Keratinocyte (primary cell): ENCODE measurements at regions not wholly inside any gene's neighbourhood (a gene's known extent, or its start where the extent isn't known, plus 50 kb on each side); places are given as distances from the start of the nearest gene placed in this dataset.

Source experiments
- DNase-seq: peaks from one replicate; pipeline ENCODE4 v3.0.0-alpha.2; 2011; ENCODE audit warnings: low read depth, missing footprints, low spot score
- FAIRE-seq: peaks from 2 replicates; lab custom pipeline; 2011; peaks lifted over from hg19 to GRCh38; lab: Jason Lieb, UNC
- H2AFZ ChIP-seq: 2 replicates; pipeline ENCODE4 v1.6.0; 2012; ENCODE audit warnings: low read length, control low read depth, inconsistent platforms; ENCODE audit not compliant: control insufficient read depth
- H3K27ac ChIP-seq: 2 replicates; pipeline ENCODE4 v1.5.1; 2011; ENCODE audit warnings: low read length; ENCODE audit not compliant: control insufficient read depth, insufficient read depth
- H3K27me3 ChIP-seq: 3 replicates; pipeline ENCODE4 v1.6.0; 2011; ENCODE audit warnings: low read length; ENCODE audit not compliant: control insufficient read depth, insufficient read depth; ENCODE audit errors: extremely low read depth
- H3K36me3 ChIP-seq, 2 experiments: 2 replicates in 1 of 2; 3 replicates in 1 of 2; pipeline ENCODE4 v1.5.1; 2011; ENCODE audit warnings: low read length in 2 of 2, mild to moderate bottlenecking in 1 of 2; ENCODE audit not compliant: control insufficient read depth in 2 of 2, insufficient read depth in 2 of 2; ENCODE audit errors: extremely low read depth in 1 of 2
- H3K4me1 ChIP-seq: 3 replicates; pipeline ENCODE4 v1.5.1; 2011; ENCODE audit warnings: low read length; ENCODE audit not compliant: control insufficient read depth, insufficient read depth; ENCODE audit errors: extremely low read depth
- H3K4me2 ChIP-seq: 3 replicates; pipeline ENCODE4 v1.6.0; 2011; ENCODE audit warnings: low read depth, low read length; ENCODE audit not compliant: control insufficient read depth, insufficient read depth; ENCODE audit errors: extremely low read depth
- H3K4me3 ChIP-seq, 3 experiments: fragments of 200-600 bp in 1 of 3; sonication (generic) in 1 of 3; 2 replicates in 2 of 3; 3 replicates in 1 of 3; pipeline ENCODE4 v1.5.1; 2011 to 2016; ENCODE audit warnings: low read length in 3 of 3, mild to moderate bottlenecking in 3 of 3, control low read depth in 2 of 3, inconsistent platforms in 1 of 3, low read depth in 1 of 3, mixed read lengths in 1 of 3, mixed run types in 1 of 3, moderate library complexity in 1 of 3; ENCODE audit not compliant: control insufficient read depth in 2 of 3, insufficient read depth in 2 of 3; ENCODE audit errors: extremely low read depth in 1 of 3
- H3K79me2 ChIP-seq: 2 replicates; pipeline ENCODE4 v1.6.0; 2012; ENCODE audit warnings: low read length; ENCODE audit not compliant: control insufficient read depth, insufficient read depth
- H3K9ac ChIP-seq: 3 replicates; pipeline ENCODE4 v1.6.0; 2011; ENCODE audit warnings: low read length; ENCODE audit not compliant: control insufficient read depth, insufficient read depth; ENCODE audit errors: extremely low read depth
- H3K9me1 ChIP-seq: 3 replicates; pipeline ENCODE4 v1.6.0; 2011; ENCODE audit warnings: low read length; ENCODE audit not compliant: control insufficient read depth, insufficient read depth; ENCODE audit errors: extremely low read depth
- H3K9me3 ChIP-seq: 2 replicates; pipeline ENCODE4 v1.5.1; 2012; ENCODE audit warnings: low read depth, low read length; ENCODE audit not compliant: control insufficient read depth
- H4K20me1 ChIP-seq: 3 replicates; pipeline ENCODE4 v1.6.0; 2011; ENCODE audit warnings: low read length; ENCODE audit not compliant: control insufficient read depth, insufficient read depth; ENCODE audit errors: extremely low read depth
- EZH2 ChIP-seq: IDR thresholded peaks from one replicate; pipeline ENCODE4 v1.6.1; 2012; ENCODE audit warnings: inconsistent platforms, mild to moderate bottlenecking, low read length, moderate library complexity
- dilution Hi-C: fragments of 300-500 bp; cut with MboI; formaldehyde crosslinking; loops from one replicate; pipeline ENCODE4 v1.7.0; 2020; ENCODE audit warnings: low sequenced_read_pairs; ENCODE audit not compliant: extremely low pct_ligation_motif_present
- TF ChIP-seq, protein P1 (sequence below), 3 experiments: IDR thresholded peaks in 1 of 3; conservative IDR thresholded peaks in 1 of 3; optimal IDR thresholded peaks in 1 of 3; 2 replicates in 2 of 3; 3 replicates in 1 of 3; pipeline versions ENCODE3 to v1.5.1; 2011; ENCODE audit warnings: low read length in 3 of 3, mild to moderate bottlenecking in 3 of 3, moderate library complexity in 2 of 3, control low read depth in 1 of 3, inconsistent platforms in 1 of 3; ENCODE audit not compliant: insufficient read depth in 2 of 3; ENCODE audit errors: extremely low read depth in 1 of 3

GRCh38 chr12:127024791-127025190, 1242.2 kb upstream of the TMEM132C start:
- Histone ChIP-seq H3K9me3 (no peaks in the 10 kb centered on the region), H3K27ac (no peak overlapping the region), H3K9ac (no peak overlapping the region), H3K4me1 (no peaks in the 10 kb centered on the region), H3K9me1 (no peaks in the 10 kb centered on the region), H3K27me3 (no peaks in the 10 kb centered on the region), H3K36me3 (no peaks in the 10 kb centered on the region), H3K4me2 (no peak overlapping the region), H4K20me1 (no peaks in the 10 kb centered on the region), H3K4me3 (no peak overlapping the region), H2AFZ (no peak overlapping the region), H3K79me2 (no peaks in the 10 kb centered on the region)
- dilution Hi-C loops = no loop called here
- TF ChIP-seq, protein P1, sequence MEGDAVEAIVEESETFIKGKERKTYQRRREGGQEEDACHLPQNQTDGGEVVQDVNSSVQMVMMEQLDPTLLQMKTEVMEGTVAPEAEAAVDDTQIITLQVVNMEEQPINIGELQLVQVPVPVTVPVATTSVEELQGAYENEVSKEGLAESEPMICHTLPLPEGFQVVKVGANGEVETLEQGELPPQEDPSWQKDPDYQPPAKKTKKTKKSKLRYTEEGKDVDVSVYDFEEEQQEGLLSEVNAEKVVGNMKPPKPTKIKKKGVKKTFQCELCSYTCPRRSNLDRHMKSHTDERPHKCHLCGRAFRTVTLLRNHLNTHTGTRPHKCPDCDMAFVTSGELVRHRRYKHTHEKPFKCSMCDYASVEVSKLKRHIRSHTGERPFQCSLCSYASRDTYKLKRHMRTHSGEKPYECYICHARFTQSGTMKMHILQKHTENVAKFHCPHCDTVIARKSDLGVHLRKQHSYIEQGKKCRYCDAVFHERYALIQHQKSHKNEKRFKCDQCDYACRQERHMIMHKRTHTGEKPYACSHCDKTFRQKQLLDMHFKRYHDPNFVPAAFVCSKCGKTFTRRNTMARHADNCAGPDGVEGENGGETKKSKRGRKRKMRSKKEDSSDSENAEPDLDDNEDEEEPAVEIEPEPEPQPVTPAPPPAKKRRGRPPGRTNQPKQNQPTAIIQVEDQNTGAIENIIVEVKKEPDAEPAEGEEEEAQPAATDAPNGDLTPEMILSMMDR (optimal IDR thresholded peaks at IDR 0.05 in 1 of 3, IDR thresholded peaks at IDR 0.05 in 1 of 3, conservative IDR thresholded peaks at IDR 0.05 in 1 of 3; ENCODE audit: extremely low read depth in 1 of 3, insufficient read depth in 2 of 3, low read length in 3 of 3) = no peak
- TF ChIP-seq EZH2 = no peak
- FAIRE-seq (no peak), DNase-seq (no peak)

GRCh38 chr12:127025545-127025944, 1241.4 kb upstream of the TMEM132C start:
- Histone ChIP-seq H3K9me1 (no peaks in the 10 kb centered on the region), H3K4me3 (no peak overlapping the region), H3K79me2 (no peaks in the 10 kb centered on the region), H4K20me1 (no peaks in the 10 kb centered on the region), H2AFZ (no peak overlapping the region), H3K9ac (no peak overlapping the region), H3K27me3 (no peaks in the 10 kb centered on the region), H3K4me2 (no peak overlapping the region), H3K36me3 (no peaks in the 10 kb centered on the region), H3K4me1 (no peaks in the 10 kb centered on the region), H3K27ac (no peak overlapping the region), H3K9me3 (no peaks in the 10 kb centered on the region)
- dilution Hi-C loops = no loop called here
- DNase-seq (no peak), FAIRE-seq (no peak)
- TF ChIP-seq, protein P1 (optimal IDR thresholded peaks at IDR 0.05 in 1 of 3, IDR thresholded peaks at IDR 0.05 in 1 of 3, conservative IDR thresholded peaks at IDR 0.05 in 1 of 3; ENCODE audit: extremely low read depth in 1 of 3, insufficient read depth in 2 of 3, low read length in 3 of 3) = peak in 1 of 3 experiments; percentile 49
- TF ChIP-seq EZH2 = no peak
